Middle frontal gyrus (tissue), 1 donor: ENCODE measurements at regions not wholly inside any gene's neighbourhood (a gene's known extent, or its start where the extent isn't known, plus 50 kb on each side); places are given as distances from the start of the nearest gene placed in this dataset.

Experiments
- DNase-seq: peaks from one replicate; pipeline ENCODE4 v3.0.0-alpha.2; 2015; ENCODE audit warnings: low spot score; ENCODE audit errors: extremely low spot score

DNA sequence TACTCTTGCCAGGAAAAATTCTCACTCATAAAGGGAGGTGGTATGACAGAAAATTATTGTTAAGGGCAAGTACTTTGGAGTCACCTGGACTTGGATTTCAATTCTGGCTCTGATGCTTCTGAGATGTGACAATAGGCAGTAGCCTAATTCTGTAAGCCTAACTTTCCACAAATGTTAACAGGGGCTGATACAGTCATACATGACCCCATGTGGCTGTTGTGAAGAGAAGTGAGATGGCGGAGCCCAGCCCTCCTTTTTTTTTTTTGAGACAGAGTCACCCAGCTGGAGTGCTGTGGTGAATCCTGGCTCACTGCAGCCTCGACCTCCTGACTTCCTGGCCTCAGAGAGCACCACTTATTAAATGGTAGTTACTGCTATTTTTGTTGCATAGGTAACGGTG, 54.4 kb upstream of the IRF2 start:
- no peak for DNase-seq

DNA sequence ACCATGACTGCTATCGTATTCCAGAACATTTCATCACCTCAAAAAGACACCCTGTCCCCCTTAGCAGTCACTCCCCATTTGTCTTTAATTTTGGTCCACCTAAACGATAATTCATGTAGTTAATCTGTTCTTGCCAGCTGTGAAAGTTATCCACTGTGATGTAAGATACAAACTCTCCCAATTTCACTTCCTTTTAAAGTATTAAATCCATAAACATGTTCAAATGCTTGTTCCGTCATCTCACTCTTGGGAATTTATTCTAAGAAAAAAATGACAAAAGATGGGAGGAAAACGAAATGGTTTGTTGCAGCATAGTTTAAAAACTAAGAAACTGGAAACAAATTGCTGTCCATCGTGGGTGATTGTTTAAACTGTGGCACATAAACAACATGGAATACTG, 53.7 kb upstream of the IRF2 start:
- DNase-seq, result no peak

DNA sequence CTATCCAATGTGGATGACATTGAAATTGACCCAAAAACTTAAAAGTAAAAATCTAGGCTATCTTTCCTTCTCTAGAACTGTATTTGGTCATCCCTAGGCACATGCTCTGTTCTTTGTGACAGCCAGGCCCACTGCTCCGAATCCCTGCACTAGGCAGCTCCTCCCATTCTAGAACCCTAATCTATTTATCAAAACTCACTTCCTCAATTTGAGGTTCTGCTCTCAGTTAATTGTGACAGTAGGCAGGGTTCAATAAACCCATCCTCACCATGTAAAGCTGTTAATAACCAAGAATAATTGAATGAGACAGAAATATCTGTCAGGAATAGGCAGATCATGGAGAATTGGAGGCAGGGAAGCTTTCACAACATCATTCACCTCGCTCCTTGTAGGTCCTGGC, 51.9 kb upstream of the IRF2 start:
- no peak for DNase-seq
